ENCODE measurements at regions not wholly inside any gene's neighbourhood (a gene's known extent, or its start where the extent isn't known, plus 50 kb on each side); places are given as distances from the start of the nearest gene placed in this dataset.

DNA sequence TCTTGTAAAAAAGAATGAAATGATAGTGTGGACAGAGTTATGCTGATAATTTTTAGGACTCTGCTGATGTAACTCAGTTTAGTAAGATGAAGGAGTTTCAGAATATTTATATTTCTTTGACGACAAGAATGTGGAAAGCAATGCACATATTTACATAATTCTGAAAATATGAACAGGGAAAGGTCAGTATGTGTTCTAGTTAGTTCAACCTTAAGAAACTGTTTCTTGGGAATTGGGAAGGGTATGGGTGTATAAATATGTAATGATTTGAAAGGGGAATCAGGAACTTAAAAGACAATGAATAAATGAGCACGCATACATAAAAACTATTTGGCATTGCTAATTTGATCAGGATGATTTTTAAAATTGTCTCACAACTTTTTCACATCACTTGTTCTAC lies 1226.1 kb downstream of the SI start:
- no peaks in the 10 kb centered on the region for H3K27me3 ChIP-seq (replicated peaks in 1 of 2; ENCODE audit: control insufficient read depth in 2 of 2, extremely low read depth in 1 of 2, insufficient read depth in 2 of 2, low read length in 1 of 2)
- WGBS (ENCODE audit: insufficient coverage) = no CpG with 5 or more reads among the region's 2 CpGs
- no peaks in the 10 kb centered on the region for H3K27me3 Mint-ChIP-seq
- H3K4me1 Mint-ChIP-seq = no peaks in the 10 kb centered on the region
- H3K9me3 ChIP-seq = no peaks in the 10 kb centered on the region
- POLR2A ChIA-PET = no interaction called here
- no peak overlapping the region for H3K4me3 ChIP-seq (ENCODE audit: control insufficient read depth in 1 of 2, extremely low read depth in 1 of 2, low read length in 1 of 2)
- ATAC-seq (replicated peaks in 1 of 4) (no peak), DNase-seq (no peak)
- no peaks in the 10 kb centered on the region for H3K36me3 ChIP-seq (ENCODE audit: control insufficient read depth in 2 of 2, extremely low read depth in 1 of 2, insufficient read depth in 1 of 2, low read length in 1 of 2)
- H3K27ac ChIP-seq (ENCODE audit: low read length) = no peak overlapping the region
- H3K36me3 Mint-ChIP-seq = no peaks in the 10 kb centered on the region
- H3K4me1 ChIP-seq (ENCODE audit: control insufficient read depth in 1 of 2, extremely low read depth in 1 of 2, insufficient read depth in 2 of 2, low read length in 2 of 2) = no peaks in the 10 kb centered on the region
- H3K27ac Mint-ChIP-seq = no peak overlapping the region
- H3K9me3 Mint-ChIP-seq = peaks cover 0 to 11% (median 6%) of the 10 kb centered on the region in 3 donors
- CTCF ChIA-PET = no interaction called here
- H3K4me3 Mint-ChIP-seq = no peak overlapping the region

DNA sequence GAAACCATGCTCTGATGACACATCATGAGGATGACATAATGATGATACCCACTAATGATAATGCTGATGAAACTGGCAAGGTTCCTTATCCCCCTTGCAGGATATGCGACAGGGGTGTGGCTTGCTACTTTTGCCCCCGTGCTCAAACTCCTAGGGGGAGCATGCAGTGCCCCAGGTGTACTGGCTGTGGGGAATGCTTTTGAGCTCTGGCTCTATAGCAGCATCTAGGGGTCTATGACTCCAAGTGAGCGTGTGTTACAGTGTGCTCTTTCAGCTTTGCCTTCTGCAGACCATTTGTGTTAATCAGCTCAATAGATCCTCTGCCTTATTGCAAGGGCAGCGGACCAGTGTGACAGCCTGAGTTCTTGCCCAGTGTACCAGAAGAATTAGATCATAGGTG lies 1239.5 kb downstream of the SI start:
- Histone ChIP-seq H3K27me3 (replicated peaks in 1 of 2; ENCODE audit: control insufficient read depth in 2 of 2, extremely low read depth in 1 of 2, insufficient read depth in 2 of 2, low read length in 1 of 2) (no peaks in the 10 kb centered on the region), H3K36me3 (ENCODE audit: control insufficient read depth in 2 of 2, extremely low read depth in 1 of 2, insufficient read depth in 1 of 2, low read length in 1 of 2) (no peaks in the 10 kb centered on the region), H3K9me3 (no peaks in the 10 kb centered on the region), H3K4me3 (ENCODE audit: control insufficient read depth in 1 of 2, extremely low read depth in 1 of 2, low read length in 1 of 2) (no peak overlapping the region), H3K27ac (ENCODE audit: low read length) (no peak overlapping the region), H3K4me1 (ENCODE audit: control insufficient read depth in 1 of 2, extremely low read depth in 1 of 2, insufficient read depth in 2 of 2, low read length in 2 of 2) (no peaks in the 10 kb centered on the region)
- H3K9me3 Mint-ChIP-seq = peaks cover 9 to 23% (median 14%) of the 10 kb centered on the region in 3 donors
- CTCF ChIA-PET = no interaction called here
- WGBS (ENCODE audit: insufficient coverage) = 53% methylated on average over 4 of the region's 4 CpGs
- POLR2A ChIA-PET = no interaction called here
- DNase-seq (no peak), ATAC-seq (replicated peaks in 1 of 4) (no peak)
- H3K36me3 Mint-ChIP-seq = no peaks in the 10 kb centered on the region
- no peaks in the 10 kb centered on the region for H3K27me3 Mint-ChIP-seq
- H3K4me1 Mint-ChIP-seq = no peaks in the 10 kb centered on the region
- H3K4me3 Mint-ChIP-seq = no peak overlapping the region
- no peak overlapping the region for H3K27ac Mint-ChIP-seq

DNA sequence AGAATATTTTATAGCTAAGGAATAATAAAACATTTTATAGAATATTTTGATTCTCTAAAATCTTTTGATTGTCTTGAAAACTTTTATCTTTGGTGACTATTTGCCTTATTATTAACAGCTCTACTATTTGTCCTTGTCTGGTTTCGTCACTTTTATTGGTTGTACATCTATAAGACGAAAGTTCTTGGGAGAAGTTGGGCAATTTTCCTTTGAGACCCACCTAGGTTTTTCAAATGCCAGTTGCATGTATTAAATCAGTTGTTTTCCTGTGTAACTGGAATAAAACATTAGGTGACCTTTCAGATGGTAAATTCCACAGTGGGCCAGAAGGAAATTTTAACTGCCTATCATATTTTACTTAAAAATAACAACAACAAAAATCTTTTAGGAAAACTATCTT lies 1245.7 kb downstream of the SI start:
- Mint-ChIP-seq H3K27me3 (no peaks in the 10 kb centered on the region), H3K4me3 (no peak overlapping the region), H3K9me3 (peaks cover 11 to 16% (median 13%) of the 10 kb centered on the region in 3 donors), H3K4me1 (no peaks in the 10 kb centered on the region), H3K36me3 (no peaks in the 10 kb centered on the region), H3K27ac (no peak overlapping the region)
- no CpG with 5 or more reads among the region's 2 CpGs for WGBS (ENCODE audit: insufficient coverage)
- Histone ChIP-seq H3K27ac (ENCODE audit: low read length) (no peak overlapping the region), H3K4me1 (ENCODE audit: control insufficient read depth in 1 of 2, extremely low read depth in 1 of 2, insufficient read depth in 2 of 2, low read length in 2 of 2) (no peaks in the 10 kb centered on the region), H3K27me3 (replicated peaks in 1 of 2; ENCODE audit: control insufficient read depth in 2 of 2, extremely low read depth in 1 of 2, insufficient read depth in 2 of 2, low read length in 1 of 2) (no peaks in the 10 kb centered on the region), H3K4me3 (ENCODE audit: control insufficient read depth in 1 of 2, extremely low read depth in 1 of 2, low read length in 1 of 2) (no peak overlapping the region), H3K36me3 (ENCODE audit: control insufficient read depth in 2 of 2, extremely low read depth in 1 of 2, insufficient read depth in 1 of 2, low read length in 1 of 2) (no peaks in the 10 kb centered on the region), H3K9me3 (no peaks in the 10 kb centered on the region)
- ChIA-PET CTCF (no interaction called here), POLR2A (no interaction called here)
- ATAC-seq (replicated peaks in 1 of 4) = no peak
- no peak for DNase-seq

DNA sequence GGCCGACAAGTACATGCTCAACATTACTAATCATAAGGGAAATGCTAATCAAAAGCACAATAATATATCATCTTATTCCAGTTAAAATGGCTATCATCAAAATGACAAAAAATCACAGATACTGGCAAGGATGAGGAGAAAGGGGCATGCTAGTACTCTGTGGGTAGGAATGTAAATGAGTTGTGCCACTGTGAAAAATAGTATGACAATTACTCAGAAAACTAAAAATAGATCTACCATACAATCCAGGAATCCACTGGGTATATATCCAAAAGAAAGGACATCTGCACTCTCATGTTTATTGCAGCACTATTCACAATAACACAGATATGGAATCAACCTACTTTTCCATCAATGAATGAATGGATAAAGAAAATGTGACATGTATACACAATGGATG lies 1256.5 kb downstream of the SI start:
- no CpG with 5 or more reads among the region's 1 CpG for WGBS (ENCODE audit: insufficient coverage)
- Histone ChIP-seq H3K27me3 (replicated peaks in 1 of 2; ENCODE audit: control insufficient read depth in 2 of 2, extremely low read depth in 1 of 2, insufficient read depth in 2 of 2, low read length in 1 of 2) (no peaks in the 10 kb centered on the region), H3K27ac (ENCODE audit: low read length) (no peak overlapping the region), H3K4me3 (ENCODE audit: control insufficient read depth in 1 of 2, extremely low read depth in 1 of 2, low read length in 1 of 2) (no peak overlapping the region), H3K4me1 (ENCODE audit: control insufficient read depth in 1 of 2, extremely low read depth in 1 of 2, insufficient read depth in 2 of 2, low read length in 2 of 2) (no peaks in the 10 kb centered on the region), H3K9me3 (no peaks in the 10 kb centered on the region), H3K36me3 (ENCODE audit: control insufficient read depth in 2 of 2, extremely low read depth in 1 of 2, insufficient read depth in 1 of 2, low read length in 1 of 2) (no peaks in the 10 kb centered on the region)
- no peaks in the 10 kb centered on the region for H3K4me1 Mint-ChIP-seq
- H3K9me3 Mint-ChIP-seq = peaks cover 4 to 18% (median 9%) of the 10 kb centered on the region in 3 donors
- ChIA-PET POLR2A (no interaction called here), CTCF (no interaction called here)
- DNase-seq (no peak), ATAC-seq (replicated peaks in 1 of 4) (no peak)
- no peak overlapping the region for H3K27ac Mint-ChIP-seq
- H3K4me3 Mint-ChIP-seq = no peak overlapping the region
- no peaks in the 10 kb centered on the region for H3K27me3 Mint-ChIP-seq
- H3K36me3 Mint-ChIP-seq = no peaks in the 10 kb centered on the region

DNA sequence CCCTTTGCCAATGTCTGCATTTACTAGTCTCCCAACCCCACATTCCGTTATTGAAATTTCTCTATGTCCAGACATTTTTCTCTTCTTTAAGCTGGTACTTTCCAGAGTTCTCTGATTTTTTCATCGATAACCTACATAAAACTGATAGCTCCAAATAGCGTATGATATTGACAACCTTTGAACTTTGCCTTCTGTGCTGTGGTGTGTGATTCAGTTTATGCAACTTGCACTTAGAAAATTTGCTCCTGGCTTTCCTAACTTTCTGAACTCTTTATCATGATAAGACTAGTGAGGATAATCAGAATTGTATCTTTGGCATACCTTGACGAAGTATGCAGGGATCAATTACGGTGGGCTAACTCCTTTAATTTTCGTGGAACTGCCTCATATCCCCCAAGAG lies 1261.3 kb downstream of the SI start:
- Histone ChIP-seq H3K4me1 (ENCODE audit: control insufficient read depth in 1 of 2, extremely low read depth in 1 of 2, insufficient read depth in 2 of 2, low read length in 2 of 2) (no peaks in the 10 kb centered on the region), H3K4me3 (ENCODE audit: control insufficient read depth in 1 of 2, extremely low read depth in 1 of 2, low read length in 1 of 2) (no peak overlapping the region), H3K36me3 (ENCODE audit: control insufficient read depth in 2 of 2, extremely low read depth in 1 of 2, insufficient read depth in 1 of 2, low read length in 1 of 2) (no peaks in the 10 kb centered on the region), H3K27me3 (replicated peaks in 1 of 2; ENCODE audit: control insufficient read depth in 2 of 2, extremely low read depth in 1 of 2, insufficient read depth in 2 of 2, low read length in 1 of 2) (no peaks in the 10 kb centered on the region), H3K9me3 (no peaks in the 10 kb centered on the region), H3K27ac (ENCODE audit: low read length) (no peak overlapping the region)
- no peaks in the 10 kb centered on the region for H3K36me3 Mint-ChIP-seq
- DNase-seq (no peak), ATAC-seq (replicated peaks in 1 of 4) (no peak)
- no peaks in the 10 kb centered on the region for H3K4me1 Mint-ChIP-seq
- ChIA-PET POLR2A (no interaction called here), CTCF (no interaction called here)
- H3K27me3 Mint-ChIP-seq = no peaks in the 10 kb centered on the region
- peaks cover 6 to 15% (median 14%) of the 10 kb centered on the region in 3 donors for H3K9me3 Mint-ChIP-seq
- H3K4me3 Mint-ChIP-seq = no peak overlapping the region
- 80% methylated on average over 1 of the region's 6 CpGs for WGBS (ENCODE audit: insufficient coverage)
- no peak overlapping the region for H3K27ac Mint-ChIP-seq

DNA sequence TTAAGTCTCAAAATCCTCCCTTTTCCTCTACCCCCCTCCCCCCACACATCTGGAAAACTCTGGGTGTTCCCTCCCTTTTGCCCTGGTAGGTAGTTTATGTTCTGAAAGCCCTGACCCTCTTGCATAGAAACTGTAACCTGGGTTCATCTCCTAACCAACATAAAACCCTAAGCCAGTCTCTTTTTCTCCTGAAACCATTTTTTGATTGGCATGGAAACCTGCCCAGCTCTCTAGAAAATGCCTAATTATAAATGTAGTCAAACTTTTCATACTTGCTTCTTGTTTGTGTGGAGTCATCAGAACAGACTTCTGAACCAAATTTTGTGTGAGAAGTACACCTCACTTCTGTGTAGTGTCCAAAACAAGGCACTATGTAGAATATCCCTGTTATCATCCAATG lies 1264.4 kb downstream of the SI start:
- no peak overlapping the region for H3K27ac Mint-ChIP-seq
- H3K4me3 Mint-ChIP-seq = no peak overlapping the region
- no peak overlapping the region for H3K4me3 ChIP-seq (ENCODE audit: control insufficient read depth in 1 of 2, extremely low read depth in 1 of 2, low read length in 1 of 2)

DNA sequence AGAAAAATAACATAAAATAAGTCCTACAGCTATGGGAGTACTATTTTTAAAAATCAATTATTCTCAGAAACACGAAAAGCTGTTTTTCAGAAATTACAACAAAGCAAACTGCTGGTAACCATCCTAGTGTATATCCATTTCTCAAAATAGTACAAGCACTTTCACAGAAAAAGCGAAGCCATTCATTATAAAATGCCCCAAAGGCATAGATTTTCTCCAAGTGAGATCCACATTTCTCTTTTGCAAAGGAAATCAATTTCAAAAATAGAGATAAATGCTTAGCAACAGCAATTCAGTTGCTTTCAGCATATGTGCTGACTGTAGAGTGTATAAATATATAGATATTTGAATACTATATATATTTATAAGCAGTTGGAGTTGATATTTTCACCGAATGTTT lies 1266.3 kb downstream of the SI start:
- CTCF ChIA-PET = no interaction called here
- WGBS (ENCODE audit: insufficient coverage) = no CpG with 5 or more reads among the region's 3 CpGs
- no peaks in the 10 kb centered on the region for H3K9me3 ChIP-seq
- no peak overlapping the region for H3K27ac ChIP-seq (ENCODE audit: low read length)
- Mint-ChIP-seq H3K9me3 (peaks cover 4 to 17% (median 6%) of the 10 kb centered on the region in 3 donors), H3K4me3 (no peak overlapping the region), H3K27me3 (no peaks in the 10 kb centered on the region), H3K27ac (no peak overlapping the region), H3K4me1 (no peaks in the 10 kb centered on the region), H3K36me3 (no peaks in the 10 kb centered on the region)
- no peaks in the 10 kb centered on the region for H3K4me1 ChIP-seq (ENCODE audit: control insufficient read depth in 1 of 2, extremely low read depth in 1 of 2, insufficient read depth in 2 of 2, low read length in 2 of 2)
- POLR2A ChIA-PET = no interaction called here
- H3K4me3 ChIP-seq (ENCODE audit: control insufficient read depth in 1 of 2, extremely low read depth in 1 of 2, low read length in 1 of 2) = no peak overlapping the region
- H3K36me3 ChIP-seq (ENCODE audit: control insufficient read depth in 2 of 2, extremely low read depth in 1 of 2, insufficient read depth in 1 of 2, low read length in 1 of 2) = no peaks in the 10 kb centered on the region
- no peaks in the 10 kb centered on the region for H3K27me3 ChIP-seq (replicated peaks in 1 of 2; ENCODE audit: control insufficient read depth in 2 of 2, extremely low read depth in 1 of 2, insufficient read depth in 2 of 2, low read length in 1 of 2)
- ATAC-seq (replicated peaks in 1 of 4) (no peak), DNase-seq (no peak)

More for the DNA sequence above, 1264.4 kb downstream of the SI start:
- Histone ChIP-seq H3K27me3 (replicated peaks in 1 of 2; ENCODE audit: control insufficient read depth in 2 of 2, extremely low read depth in 1 of 2, insufficient read depth in 2 of 2, low read length in 1 of 2) (no peaks in the 10 kb centered on the region), H3K27ac (ENCODE audit: low read length) (no peak overlapping the region), H3K4me1 (ENCODE audit: control insufficient read depth in 1 of 2, extremely low read depth in 1 of 2, insufficient read depth in 2 of 2, low read length in 2 of 2) (no peaks in the 10 kb centered on the region), H3K36me3 (ENCODE audit: control insufficient read depth in 2 of 2, extremely low read depth in 1 of 2, insufficient read depth in 1 of 2, low read length in 1 of 2) (no peaks in the 10 kb centered on the region), H3K9me3 (no peaks in the 10 kb centered on the region)
- H3K27me3 Mint-ChIP-seq = no peaks in the 10 kb centered on the region
- peaks cover 6 to 15% (median 9%) of the 10 kb centered on the region in 3 donors for H3K9me3 Mint-ChIP-seq
- DNase-seq (no peak), ATAC-seq (replicated peaks in 1 of 4) (no peak)
- no peaks in the 10 kb centered on the region for H3K36me3 Mint-ChIP-seq
- ChIA-PET CTCF (no interaction called here), POLR2A (no interaction called here)
- H3K4me1 Mint-ChIP-seq = no peaks in the 10 kb centered on the region

Data from T-cell (primary cell).